GM18867 (cell line): ENCODE measurements at regions not wholly inside any gene's neighbourhood (a gene's known extent, or its start where the extent isn't known, plus 50 kb on each side); places are given as distances from the start of the nearest gene placed in this dataset.
A peak's percentile ranks its signal among the peaks of the same experiment; 100 is the strongest.
"Not testable (repeated sequence)": the region's sequence is repeated elsewhere in the genome, so short reads cannot be mapped to it uniquely, and the experiment has no call there.

Experiments
- ATAC-seq: cut with Tn5 transposase; IDR thresholded peaks from one replicate; pipeline ENCODE4 v1.9.1; 2021; ENCODE audit warnings: mild to moderate bottlenecking, moderate library complexity; ENCODE audit not compliant: unreplicated experiment

- no peak for ATAC-seq
Measured at GRCh38 chr21:23955135-23955843, 1652.0 kb downstream of the MRPL39 start.

GRCh38 chr21:23952269-23952668, 1655.0 kb downstream of the MRPL39 start:
- ATAC-seq, result no peak

- ATAC-seq, result no peak
Measured at GRCh38 chr21:23951251-23951650, 1656.0 kb downstream of the MRPL39 start.

DNA sequence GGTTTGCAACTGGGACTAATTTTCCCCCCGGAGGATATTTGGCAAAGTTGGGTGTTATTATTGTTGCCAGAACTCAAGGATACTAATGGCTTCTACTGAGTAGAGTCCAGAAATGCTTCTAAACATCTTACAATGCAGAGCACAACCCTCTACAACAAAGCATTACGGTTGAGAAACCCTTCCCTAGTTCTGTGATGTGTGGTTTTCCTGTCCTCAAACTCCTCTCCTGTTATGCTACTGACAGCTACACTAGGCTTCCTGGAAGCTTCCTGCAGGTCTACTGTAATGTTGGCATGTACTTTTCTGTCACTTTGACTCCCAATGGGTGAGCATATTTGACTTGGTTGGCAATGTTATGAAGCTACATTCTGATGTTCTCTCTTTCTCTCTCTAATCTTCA, 1656.9 kb downstream of the MRPL39 start:
- no peak for ATAC-seq

- no peak for ATAC-seq
Measured at GRCh38 chr21:23949493-23949892, 1657.8 kb downstream of the MRPL39 start.

- no peak for ATAC-seq
Measured at GRCh38 chr21:23939369-23940065, 1667.8 kb downstream of the MRPL39 start.

DNA sequence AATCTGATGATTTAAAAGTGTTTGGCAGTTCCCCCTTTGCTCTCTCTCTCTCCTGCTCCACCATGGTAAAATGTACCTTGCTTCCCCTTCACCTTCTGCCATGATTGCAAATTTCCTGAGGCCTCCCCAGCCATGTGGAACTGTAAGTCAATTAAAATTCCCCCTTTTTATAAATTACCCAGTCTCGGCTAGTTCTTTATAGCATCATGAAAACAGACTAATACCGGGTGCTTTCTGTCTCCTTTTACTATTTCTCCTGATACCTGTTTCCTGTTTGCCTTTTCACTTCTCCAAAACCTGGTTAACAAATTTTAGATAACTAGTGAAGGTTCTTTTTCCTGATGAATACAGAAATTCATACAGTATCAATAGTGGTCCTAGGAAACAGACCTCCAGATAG, 1670.3 kb downstream of the MRPL39 start:
- no peak for ATAC-seq

GRCh38 chr21:23936224-23936623, 1671.1 kb downstream of the MRPL39 start:
- ATAC-seq, result no peak

DNA sequence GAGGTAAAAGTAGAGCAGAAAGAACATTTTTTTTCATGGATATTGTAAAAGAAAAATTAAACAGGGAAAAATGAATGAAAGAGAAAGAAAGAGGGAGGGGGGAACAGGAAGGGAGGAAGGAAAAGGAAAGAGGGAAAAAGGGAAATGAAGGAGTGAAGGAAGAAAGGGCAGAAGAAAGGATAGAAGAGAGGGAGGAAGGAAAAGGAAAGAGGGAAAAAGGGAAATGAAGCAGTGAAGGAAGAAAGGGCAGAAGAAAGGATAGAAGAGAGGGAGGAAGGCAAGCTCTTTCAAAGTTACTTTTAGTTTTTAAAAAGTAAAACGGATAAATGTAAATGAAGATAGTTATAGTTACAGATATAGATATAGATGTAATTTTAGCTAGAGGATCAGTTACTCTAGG, 1676.7 kb downstream of the MRPL39 start:
- no peak for ATAC-seq

- not testable (repeated sequence) for ATAC-seq
Measured at GRCh38 chr21:23926430-23926829, 1680.9 kb downstream of the MRPL39 start.

DNA sequence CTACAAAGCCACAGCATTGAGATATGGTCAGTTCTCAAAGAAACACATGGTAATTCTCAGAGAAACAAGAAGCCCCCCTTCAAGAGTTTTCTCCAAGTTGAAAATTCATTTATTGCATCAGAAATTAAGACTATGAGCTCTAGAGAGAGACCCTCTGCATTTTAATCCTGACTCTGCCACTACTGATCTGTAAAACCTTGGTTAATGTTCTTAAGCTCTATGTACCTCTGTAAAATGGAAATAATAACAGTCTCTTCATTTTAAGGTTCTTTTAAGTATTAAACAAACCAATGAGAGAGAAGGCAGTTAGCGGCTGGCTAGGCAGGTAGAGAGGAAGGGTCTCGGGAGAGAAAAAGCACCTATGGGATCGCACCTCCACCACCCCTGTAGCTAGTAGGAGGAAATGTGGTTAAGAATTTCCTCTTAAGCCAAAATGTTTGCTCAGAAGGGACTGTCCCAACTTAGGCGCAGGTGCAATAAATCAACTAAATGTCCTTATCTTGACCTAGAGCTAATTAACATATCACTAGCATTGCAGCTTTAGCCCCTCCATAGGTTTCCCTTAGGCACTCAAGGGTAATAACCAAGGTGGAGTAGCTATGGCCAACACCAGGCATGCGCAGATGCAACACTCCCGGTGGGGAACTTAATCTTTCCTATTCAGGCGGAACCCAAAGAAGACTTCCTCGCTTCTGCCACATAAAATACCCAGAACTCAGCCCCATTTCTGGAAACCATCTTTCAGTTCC, 1685.4 kb downstream of the MRPL39 start:
- no peak for ATAC-seq

DNA sequence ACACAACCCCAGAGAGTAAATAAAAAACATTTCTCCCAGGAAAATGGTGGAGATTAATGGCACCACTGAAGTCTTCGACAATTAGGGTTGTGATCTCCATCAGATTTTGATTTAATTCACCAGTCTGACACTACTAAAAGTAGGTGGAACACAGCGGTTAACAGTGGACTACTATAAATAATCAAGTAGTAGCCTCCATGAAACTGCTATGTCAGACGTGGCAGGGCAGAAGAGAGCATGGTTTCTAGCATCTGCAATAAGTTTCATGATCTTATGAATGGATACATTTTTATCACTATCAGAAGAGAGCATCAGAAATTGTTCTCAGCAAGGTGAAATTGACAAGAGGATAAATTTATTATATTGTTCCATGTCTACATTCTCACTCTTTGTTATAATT, 1706.6 kb downstream of the MRPL39 start:
- no peak for ATAC-seq

DNA sequence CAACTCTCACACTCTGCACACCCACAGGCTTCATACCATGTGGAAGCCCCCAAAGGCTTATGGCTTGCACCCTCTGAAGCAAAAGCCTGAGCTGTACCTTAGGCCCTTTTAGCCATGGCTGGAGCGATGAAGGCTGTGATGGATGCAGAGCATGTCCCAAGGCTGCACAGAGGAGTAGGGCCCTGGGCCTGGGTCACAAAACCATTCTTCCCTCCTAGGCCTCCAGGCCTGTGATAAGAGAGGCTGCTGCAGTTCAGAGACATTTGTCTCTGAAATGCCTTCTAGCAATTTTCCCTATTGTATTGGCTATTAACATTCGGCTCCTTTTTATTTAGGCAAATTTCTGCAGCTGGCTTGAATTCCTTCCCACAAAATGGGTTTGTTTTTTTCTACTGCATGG, 1707.7 kb downstream of the MRPL39 start:
- ATAC-seq, result no peak

- no peak for ATAC-seq
Measured at GRCh38 chr21:23890652-23891051, 1716.6 kb downstream of the MRPL39 start.

- peak; percentile 92 for ATAC-seq
Measured at GRCh38 chr21:23887725-23888306, 1719.5 kb downstream of the MRPL39 start.

DNA sequence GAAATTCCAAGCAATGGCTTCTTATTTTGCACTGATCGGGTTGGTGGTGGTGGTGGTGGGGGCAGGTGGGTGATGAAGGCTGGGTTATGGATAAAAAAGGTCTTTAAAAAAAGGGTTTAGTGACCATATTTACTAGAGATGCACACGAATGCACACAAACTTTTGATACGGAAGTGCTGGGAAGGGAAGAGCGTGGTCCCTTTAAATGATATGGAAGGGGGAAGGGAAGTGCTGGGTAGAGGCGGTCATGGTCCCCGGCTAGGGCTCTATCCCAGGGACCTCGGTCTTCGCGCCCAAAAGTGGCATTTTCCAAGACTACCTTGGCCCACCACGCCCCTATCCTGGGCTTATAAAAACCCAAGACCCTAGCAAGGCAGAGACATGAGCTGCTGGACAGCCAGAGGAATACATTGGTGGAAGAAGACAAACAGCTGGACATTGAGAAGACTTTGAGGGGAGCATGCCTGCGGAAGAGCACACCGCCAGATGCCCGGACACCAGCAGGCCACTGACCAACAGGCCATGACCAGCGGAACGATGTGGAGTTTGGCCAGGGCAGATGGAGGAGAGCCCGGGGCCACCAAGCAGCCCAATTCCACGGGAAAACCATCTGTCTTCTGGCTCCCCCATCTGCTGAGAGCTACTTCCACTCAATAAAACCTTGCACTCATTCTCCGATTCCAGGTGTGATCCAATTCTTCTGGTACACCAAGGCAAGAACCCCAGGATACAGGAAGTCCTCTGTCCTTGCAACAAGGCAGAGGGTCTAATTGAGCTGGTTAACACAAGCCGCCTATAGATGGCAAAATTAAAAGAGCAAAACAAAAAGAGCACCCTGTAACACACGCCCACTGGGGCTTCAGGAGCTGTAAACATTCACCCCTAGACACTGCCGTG, 1720.2 kb downstream of the MRPL39 start:
- ATAC-seq, result peak; percentile 16

GRCh38 chr21:23881783-23882182, 1725.5 kb downstream of the MRPL39 start:
- no peak for ATAC-seq

GRCh38 chr21:23876925-23877558, 1730.2 kb downstream of the MRPL39 start:
- no peak for ATAC-seq

DNA sequence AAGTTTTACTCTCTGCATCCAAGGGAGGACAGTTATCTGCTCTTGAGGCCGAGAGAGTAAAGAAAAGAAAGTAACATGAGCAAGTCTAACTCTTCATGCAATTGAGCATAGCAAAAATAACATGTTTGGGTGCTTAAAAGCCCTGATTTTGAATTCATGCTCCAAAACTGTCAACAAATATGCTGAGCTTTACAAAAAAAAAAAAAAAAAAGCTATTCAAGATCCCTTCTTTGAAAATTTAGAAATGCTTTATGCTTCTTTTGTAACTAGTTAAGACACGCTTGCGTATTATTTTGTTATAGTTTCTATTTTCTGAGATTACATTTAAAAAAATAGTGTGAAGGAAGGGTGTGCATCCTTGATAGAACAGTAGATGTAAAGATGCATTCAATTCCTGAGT, 1733.0 kb downstream of the MRPL39 start:
- ATAC-seq, result no peak

DNA sequence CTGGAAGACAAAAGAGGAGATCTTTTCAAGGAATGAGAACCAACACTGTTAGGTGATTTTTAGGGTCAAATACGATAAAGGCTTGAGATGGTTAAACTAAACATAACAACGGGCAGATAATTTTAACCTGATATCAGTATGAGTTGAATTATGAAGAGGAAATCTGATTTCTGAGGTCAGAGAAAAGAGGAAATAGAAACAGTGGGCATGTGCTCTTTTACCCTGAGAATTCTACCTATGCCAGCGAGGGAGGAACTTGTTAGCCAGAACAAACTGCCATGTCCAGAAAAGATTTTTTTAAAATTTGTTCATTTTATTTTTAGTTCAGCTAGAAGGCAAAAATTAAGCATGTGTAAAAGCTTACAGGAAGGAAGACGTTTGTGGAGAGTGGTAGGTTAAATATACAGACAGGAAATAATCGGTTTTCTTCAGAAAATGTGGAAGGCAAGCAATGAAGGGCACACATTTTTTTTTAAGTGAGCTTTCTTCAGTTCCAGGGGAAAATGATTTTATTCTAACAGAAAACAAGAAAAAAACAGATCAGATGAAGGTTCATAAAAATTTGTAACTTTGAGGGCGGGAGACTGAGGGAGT, 1745.3 kb downstream of the MRPL39 start:
- ATAC-seq, result no peak
